ENCODE measurements at regions not wholly inside any gene's neighbourhood (a gene's known extent, or its start where the extent isn't known, plus 50 kb on each side); places are given as distances from the start of the nearest gene placed in this dataset.

GRCh38 chr14:83342590-83342989 is 1808.9 kb upstream of the SEL1L start:
- TF ChIP-seq CTCF (IDR thresholded peaks at IDR 0.05) (no peak), EP300 (IDR thresholded peaks at IDR 0.05) (no peak)
